ENCODE measurements at regions not wholly inside any gene's neighbourhood (a gene's known extent, or its start where the extent isn't known, plus 50 kb on each side); places are given as distances from the start of the nearest gene placed in this dataset.

DNA sequence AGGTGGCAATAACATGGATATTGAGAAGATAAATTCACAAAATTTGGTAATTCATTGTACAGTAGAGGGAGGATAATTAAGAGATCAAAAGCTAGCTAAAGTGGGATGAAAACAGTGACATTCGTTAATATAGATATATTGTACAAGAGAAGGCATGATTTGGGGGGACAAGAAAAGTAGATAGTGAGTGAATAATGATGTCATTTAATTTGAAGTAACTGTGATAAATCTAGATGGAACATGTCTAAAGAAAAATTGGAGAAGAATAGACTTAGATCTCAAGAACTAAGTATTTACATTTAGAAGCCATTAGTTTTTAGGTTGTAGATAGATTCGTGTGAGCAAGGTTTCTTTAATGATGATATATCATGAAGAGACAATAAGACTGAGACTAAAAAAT is 594.0 kb upstream of the RGS18 start:
- H3K4me1 ChIP-seq: no peaks in the 10 kb centered on the region
- no peaks in the 10 kb centered on the region for H3K27me3 ChIP-seq
- TF ChIP-seq POLR2AphosphoS5 (IDR thresholded peaks at IDR 0.05): no peak
- TF ChIP-seq POLR2A (IDR thresholded peaks at IDR 0.05): no peak
- TF ChIP-seq, protein P1, sequence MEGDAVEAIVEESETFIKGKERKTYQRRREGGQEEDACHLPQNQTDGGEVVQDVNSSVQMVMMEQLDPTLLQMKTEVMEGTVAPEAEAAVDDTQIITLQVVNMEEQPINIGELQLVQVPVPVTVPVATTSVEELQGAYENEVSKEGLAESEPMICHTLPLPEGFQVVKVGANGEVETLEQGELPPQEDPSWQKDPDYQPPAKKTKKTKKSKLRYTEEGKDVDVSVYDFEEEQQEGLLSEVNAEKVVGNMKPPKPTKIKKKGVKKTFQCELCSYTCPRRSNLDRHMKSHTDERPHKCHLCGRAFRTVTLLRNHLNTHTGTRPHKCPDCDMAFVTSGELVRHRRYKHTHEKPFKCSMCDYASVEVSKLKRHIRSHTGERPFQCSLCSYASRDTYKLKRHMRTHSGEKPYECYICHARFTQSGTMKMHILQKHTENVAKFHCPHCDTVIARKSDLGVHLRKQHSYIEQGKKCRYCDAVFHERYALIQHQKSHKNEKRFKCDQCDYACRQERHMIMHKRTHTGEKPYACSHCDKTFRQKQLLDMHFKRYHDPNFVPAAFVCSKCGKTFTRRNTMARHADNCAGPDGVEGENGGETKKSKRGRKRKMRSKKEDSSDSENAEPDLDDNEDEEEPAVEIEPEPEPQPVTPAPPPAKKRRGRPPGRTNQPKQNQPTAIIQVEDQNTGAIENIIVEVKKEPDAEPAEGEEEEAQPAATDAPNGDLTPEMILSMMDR (IDR thresholded peaks at IDR 0.05): no peak
- no peak for TF ChIP-seq EP300 (IDR thresholded peaks at IDR 0.05)
- no peaks in the 10 kb centered on the region for H3K36me3 ChIP-seq
- no peak overlapping the region for H3K4me3 ChIP-seq
- DNase-seq: no peak
- no peaks in the 10 kb centered on the region for H3K9me3 ChIP-seq
- H3K27ac ChIP-seq: no peak overlapping the region
- intact Hi-C loops (cut with DNase I): no loop called here
- WGBS, 2 donors: 78 to 91% methylated on average over 2 of the region's 2 CpGs

DNA sequence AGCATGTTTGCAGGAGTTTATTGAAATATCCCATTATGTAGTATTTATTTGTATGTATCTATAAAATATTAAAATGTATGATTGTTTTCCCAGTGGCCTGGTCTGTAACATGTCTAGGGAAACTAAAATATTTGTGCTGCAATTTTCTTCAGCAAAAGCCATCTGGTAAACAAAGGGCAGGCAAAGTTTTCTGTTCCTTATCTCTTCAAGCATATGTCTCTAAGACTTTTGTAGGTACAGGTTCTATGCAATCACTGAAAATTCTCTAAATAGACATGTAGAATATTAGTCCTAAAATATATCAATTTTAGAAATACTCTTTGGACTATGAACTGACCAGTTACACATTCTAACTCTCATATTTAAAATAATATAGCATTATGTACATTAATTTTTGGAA is 585.8 kb upstream of the RGS18 start:
- Histone ChIP-seq H3K4me1 (no peaks in the 10 kb centered on the region), H3K4me3 (no peak overlapping the region), H3K27me3 (no peaks in the 10 kb centered on the region), H3K27ac (no peak overlapping the region), H3K36me3 (no peaks in the 10 kb centered on the region), H3K9me3 (no peaks in the 10 kb centered on the region)
- DNase-seq: no peak
- intact Hi-C loops (cut with DNase I): no loop called here
- TF ChIP-seq POLR2A (IDR thresholded peaks at IDR 0.05): no peak
- TF ChIP-seq POLR2AphosphoS5 (IDR thresholded peaks at IDR 0.05): no peak
- TF ChIP-seq EP300 (IDR thresholded peaks at IDR 0.05): no peak
- TF ChIP-seq, protein P1 (IDR thresholded peaks at IDR 0.05): no peak

DNA sequence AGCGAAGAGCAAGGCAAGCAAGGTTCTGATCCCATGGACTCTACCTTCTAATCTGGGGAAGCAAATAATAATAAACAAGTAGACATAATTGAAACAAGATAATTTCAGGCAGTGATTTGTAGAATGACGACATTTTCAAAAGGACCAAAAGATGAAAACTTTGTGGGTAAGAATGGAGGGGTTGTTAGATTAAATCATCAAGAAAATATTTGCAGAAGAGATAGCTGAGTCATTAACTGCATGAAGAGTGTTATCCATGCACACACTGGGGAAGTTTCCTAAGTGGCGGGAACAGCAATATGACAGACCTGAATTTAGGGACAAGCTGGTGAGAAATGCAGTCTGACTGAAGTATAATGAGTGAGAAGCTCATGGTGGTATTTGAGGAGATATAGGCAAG is 583.1 kb upstream of the RGS18 start:
- H3K27me3 ChIP-seq: no peaks in the 10 kb centered on the region
- no peak for DNase-seq
- WGBS, 2 donors: 77 to 92% methylated on average over 3 of the region's 3 CpGs
- no peak overlapping the region for H3K27ac ChIP-seq
- no peak for TF ChIP-seq POLR2AphosphoS5 (IDR thresholded peaks at IDR 0.05)
- no peak for TF ChIP-seq POLR2A (IDR thresholded peaks at IDR 0.05)
- TF ChIP-seq, protein P1 (IDR thresholded peaks at IDR 0.05): no peak
- no peak for TF ChIP-seq EP300 (IDR thresholded peaks at IDR 0.05)
- no peak overlapping the region for H3K4me3 ChIP-seq
- intact Hi-C loops (cut with DNase I): no loop called here
- H3K4me1 ChIP-seq: no peaks in the 10 kb centered on the region
- H3K36me3 ChIP-seq: no peaks in the 10 kb centered on the region
- no peaks in the 10 kb centered on the region for H3K9me3 ChIP-seq

DNA sequence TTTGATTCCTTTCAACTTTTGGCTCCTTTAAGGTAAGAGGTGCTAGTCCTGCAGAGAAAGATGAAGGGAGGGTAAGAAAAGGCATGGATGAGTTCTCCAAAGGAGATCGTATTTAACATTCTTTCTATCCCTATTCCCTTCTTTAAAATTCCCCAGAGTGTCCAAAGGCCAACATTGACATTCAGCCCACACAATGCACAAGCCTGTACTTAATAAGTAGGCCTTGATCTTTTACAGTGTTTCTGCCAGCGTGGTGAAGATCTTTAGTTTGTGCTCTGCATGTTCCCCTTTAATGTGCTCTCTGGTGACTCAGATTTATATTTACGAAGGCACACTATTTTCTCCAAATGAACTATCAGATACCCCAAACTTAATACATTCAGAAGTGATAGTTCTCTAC is 582.5 kb upstream of the RGS18 start:
- no peak for DNase-seq
- TF ChIP-seq EP300 (IDR thresholded peaks at IDR 0.05) (no peak), POLR2AphosphoS5 (IDR thresholded peaks at IDR 0.05) (no peak), POLR2A (IDR thresholded peaks at IDR 0.05) (no peak)
- TF ChIP-seq, protein P1 (IDR thresholded peaks at IDR 0.05): no peak

DNA sequence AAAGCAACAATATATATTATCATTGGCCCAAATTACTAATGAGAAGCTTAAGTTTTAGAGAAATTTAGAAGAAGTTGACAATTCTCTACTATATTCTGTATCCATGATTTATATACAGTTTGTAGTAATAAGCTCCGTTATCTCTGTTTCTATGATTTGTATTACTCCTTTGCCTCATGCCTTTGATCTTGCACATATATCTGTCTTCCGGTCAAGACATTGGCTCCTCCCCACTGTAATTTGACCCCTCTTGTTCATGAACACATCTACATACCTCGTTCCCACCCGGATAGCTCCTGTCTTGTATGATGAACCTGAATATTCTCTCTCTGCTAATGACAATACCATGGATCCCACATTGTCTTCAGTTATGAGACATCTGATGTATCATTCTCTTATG is 581.0 kb upstream of the RGS18 start:
- H3K4me3 ChIP-seq: no peak overlapping the region
- 73 to 79% methylated on average over 4 of the region's 4 CpGs for WGBS, 2 donors
- TF ChIP-seq POLR2AphosphoS5 (IDR thresholded peaks at IDR 0.05) (no peak), EP300 (IDR thresholded peaks at IDR 0.05) (no peak), POLR2A (IDR thresholded peaks at IDR 0.05) (no peak)
- TF ChIP-seq, protein P1 (IDR thresholded peaks at IDR 0.05): no peak
- H3K9me3 ChIP-seq: no peaks in the 10 kb centered on the region
- intact Hi-C loops (cut with DNase I): no loop called here
- H3K27me3 ChIP-seq: no peaks in the 10 kb centered on the region
- H3K36me3 ChIP-seq: no peaks in the 10 kb centered on the region
- no peak overlapping the region for H3K27ac ChIP-seq
- DNase-seq: no peak
- no peaks in the 10 kb centered on the region for H3K4me1 ChIP-seq

More for the DNA sequence above, 582.5 kb upstream of the RGS18 start:
- intact Hi-C loops (cut with DNase I): no loop called here
- no peaks in the 10 kb centered on the region for H3K9me3 ChIP-seq
- H3K4me3 ChIP-seq: no peak overlapping the region
- H3K27ac ChIP-seq: no peak overlapping the region
- H3K4me1 ChIP-seq: no peaks in the 10 kb centered on the region
- H3K27me3 ChIP-seq: no peaks in the 10 kb centered on the region
- 64 to 78% methylated on average over 3 of the region's 3 CpGs for whole genome bisulfite sequencing, 2 donors
- no peaks in the 10 kb centered on the region for H3K36me3 ChIP-seq
